Adrenal gland (tissue), 9 donors: ENCODE measurements at regions not wholly inside any gene's neighbourhood (a gene's known extent, or its start where the extent isn't known, plus 50 kb on each side); places are given as distances from the start of the nearest gene placed in this dataset.

Source experiments
- DNase-seq, 7 donors: peaks; one replicate each; pipeline ENCODE4 v3.0.0-alpha.2; 2019 to 2020
- H3K27ac ChIP-seq, 5 donors: fragments of 200-600 bp; sonication (generic) in 4 of 5; 1 replicate in 3 of 5; 2 replicates in 2 of 5; pipeline versions ENCODE4 v1.5.1 to v1.8.0; 2016 to 2020; ENCODE audit warnings: mild to moderate bottlenecking in 1 of 5
- H3K27me3 ChIP-seq: fragments of 200-600 bp; 2 replicates; pipeline ENCODE4 v1.8.0; 2021
- H3K36me3 ChIP-seq, 2 donors: fragments of 200-600 bp; replicated peaks in 1 of 2; 1 replicate in 1 of 2; 2 replicates in 1 of 2; pipeline versions ENCODE4 v1.5.1 to v1.8.0; 2018 to 2022
- H3K4me1 ChIP-seq, 2 donors: fragments of 200-600 bp; replicated peaks in 1 of 2; 1 replicate in 1 of 2; 2 replicates in 1 of 2; pipeline versions ENCODE4 v1.5.1 to v1.8.0; 2018 to 2021
- H3K4me3 ChIP-seq, 4 donors: fragments of 200-600 bp; sonication (generic) in 3 of 4; one replicate each; pipeline ENCODE4 v1.5.1; 2016 to 2018
- H3K9me3 ChIP-seq, 3 donors: fragments of 200-600 bp; sonication (generic) in 1 of 3; replicated peaks in 1 of 3; 1 replicate in 2 of 3; 2 replicates in 1 of 3; pipeline versions ENCODE4 v1.5.1 to v1.8.0; 2016 to 2021
- CTCF ChIP-seq, 6 experiments: fragments of 450-650 bp in 4 of 6; fragments of 200-600 bp in 2 of 6; sonication (generic) in 1 of 6; IDR thresholded peaks; 1 replicate in 5 of 6; 2 replicates in 1 of 6; pipeline versions ENCODE4 v1.5.1 to v1.8.0; 2016 to 2021; ENCODE audit warnings: antibody characterized with exemption in 6 of 6, mild to moderate bottlenecking in 2 of 6, moderate library complexity in 1 of 6
- POLR2A ChIP-seq, 2 donors: fragments of 450-650 bp; IDR thresholded peaks; one replicate each; pipeline ENCODE4 v1.6.1; 2017; ENCODE audit warnings: antibody characterized with exemption in 2 of 2, mild to moderate bottlenecking in 2 of 2, moderate library complexity in 1 of 2
- WGBS, 4 donors: extraction: QIAGEN DNeasy Blood & Tissue Kit in 2 of 4; methylation state at CpG; one replicate each; pipeline versions ENCODE4 v1.1.5 to v1.1.7; 2013 to 2017; 5-methylcytosine and 5-hydroxymethylcytosine counted together
- intact Hi-C, 2 donors: fragments of 100-400 bp; cut with DNase I; formaldehyde crosslinking; loops; one replicate each; pipeline versions ENCODE4 v1.14.1 to v1.15.0; 2022 to 2023
- donor health status: healthy with polysubstance abuse.
- donor health status: Bipolar disorder and iron deficiency.
- donor health status: DM: yes; HTN: yes; CAD: no.
- donor health status: DM: no; HTN: no; CAD: no.
- donor health status: DM: no; HTN: no; CAD: no.

GRCh38 chrY:12303464-12303863 lies 397.6 kb upstream of the USP9Y start:
- WGBS, 4 donors = 82 to 90% methylated on average over 4 of the region's 4 CpGs; no CpG with 5 or more reads in 2 of the 4 donors
- DNase-seq = no peak
- H3K4me1 ChIP-seq = no peaks in the 10 kb centered on the region
- no peaks in the 10 kb centered on the region for H3K36me3 ChIP-seq
- no peaks in the 10 kb centered on the region for H3K27me3 ChIP-seq
- intact Hi-C loops = no loop called here
- TF ChIP-seq POLR2A (IDR thresholded peaks at IDR 0.05) (no peak), CTCF (IDR thresholded peaks at IDR 0.05) (no peak)
- no peaks in the 10 kb centered on the region for H3K9me3 ChIP-seq
- H3K4me3 ChIP-seq = no peak overlapping the region
- H3K27ac ChIP-seq = no peak overlapping the region

GRCh38 chrY:12305456-12305855 lies 395.6 kb upstream of the USP9Y start:
- TF ChIP-seq CTCF (IDR thresholded peaks at IDR 0.05) (no peak), POLR2A (IDR thresholded peaks at IDR 0.05) (no peak)
- Histone ChIP-seq H3K27me3 (no peaks in the 10 kb centered on the region), H3K9me3 (no peaks in the 10 kb centered on the region), H3K4me3 (no peak overlapping the region), H3K27ac (no peak overlapping the region), H3K36me3 (no peaks in the 10 kb centered on the region), H3K4me1 (no peaks in the 10 kb centered on the region)
- no peak for DNase-seq
- intact Hi-C loops = no loop called here
- 76 to 79% methylated on average over 4 of the region's 4 CpGs; no CpG with 5 or more reads in 2 of the 4 donors for WGBS, 4 donors

GRCh38 chrY:12309212-12309611 lies 391.8 kb upstream of the USP9Y start:
- no peaks in the 10 kb centered on the region for H3K36me3 ChIP-seq
- H3K4me1 ChIP-seq = no peaks in the 10 kb centered on the region
- intact Hi-C loops = no loop called here
- 20 to 24% methylated on average over 9 to 10 of the region's 10 CpGs; no CpG with 5 or more reads in 2 of the 4 donors for WGBS, 4 donors
- no peak overlapping the region for H3K27ac ChIP-seq
- no peaks in the 10 kb centered on the region for H3K27me3 ChIP-seq
- TF ChIP-seq CTCF (IDR thresholded peaks at IDR 0.05) (no peak), POLR2A (IDR thresholded peaks at IDR 0.05) (no peak)
- no peak for DNase-seq
- no peak overlapping the region for H3K4me3 ChIP-seq
- H3K9me3 ChIP-seq = no peaks in the 10 kb centered on the region

- TF ChIP-seq CTCF (IDR thresholded peaks at IDR 0.05) = no peak
- TF ChIP-seq POLR2A (IDR thresholded peaks at IDR 0.05) = no peak
- 77 to 83% methylated on average over 3 to 5 of the region's 5 CpGs; no CpG with 5 or more reads in 2 of the 4 donors for WGBS, 4 donors
- H3K36me3 ChIP-seq = no peaks in the 10 kb centered on the region
- H3K27me3 ChIP-seq = no peaks in the 10 kb centered on the region
- no peak for DNase-seq
- H3K27ac ChIP-seq = no peak overlapping the region
- intact Hi-C loops = no loop called here
- H3K4me1 ChIP-seq = no peaks in the 10 kb centered on the region
- H3K9me3 ChIP-seq = no peaks in the 10 kb centered on the region
- H3K4me3 ChIP-seq = no peak overlapping the region
Measured at GRCh38 chrY:12310832-12311231, 390.2 kb upstream of the USP9Y start.
